ENCODE measurements at regions not wholly inside any gene's neighbourhood (a gene's known extent, or its start where the extent isn't known, plus 50 kb on each side); places are given as distances from the start of the nearest gene placed in this dataset.

DNA sequence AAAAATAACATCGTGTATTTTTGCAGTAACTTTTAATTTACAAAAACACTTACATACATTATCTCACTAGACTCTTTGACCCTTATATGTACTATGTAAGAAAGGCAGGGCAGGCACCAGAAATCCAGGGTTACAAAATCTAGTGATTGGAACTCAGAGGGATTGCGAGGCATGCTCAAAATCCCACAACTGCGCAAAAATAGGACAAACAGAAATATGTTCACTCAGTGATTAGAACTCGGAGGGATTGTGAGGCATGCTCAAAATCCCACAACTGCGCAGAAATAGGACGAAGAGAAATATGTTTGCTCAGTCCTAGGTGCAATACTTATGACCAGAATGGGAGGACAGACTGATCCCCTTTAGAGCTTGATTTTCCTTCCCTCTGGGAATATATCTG lies 79.2 kb upstream of the TGFBR2 start:
- H3K27me3 ChIP-seq = no peaks in the 10 kb centered on the region
- H3K4me3 ChIP-seq (replicated peaks in 1 of 3) = no peak overlapping the region
- H3K4me1 ChIP-seq = no peaks in the 10 kb centered on the region
- WGBS, 2 donors = 91 to 93% methylated on average over 6 of the region's 6 CpGs
- TF ChIP-seq POLR2A (IDR thresholded peaks at IDR 0.05) = no peak
- TF ChIP-seq, protein P1, sequence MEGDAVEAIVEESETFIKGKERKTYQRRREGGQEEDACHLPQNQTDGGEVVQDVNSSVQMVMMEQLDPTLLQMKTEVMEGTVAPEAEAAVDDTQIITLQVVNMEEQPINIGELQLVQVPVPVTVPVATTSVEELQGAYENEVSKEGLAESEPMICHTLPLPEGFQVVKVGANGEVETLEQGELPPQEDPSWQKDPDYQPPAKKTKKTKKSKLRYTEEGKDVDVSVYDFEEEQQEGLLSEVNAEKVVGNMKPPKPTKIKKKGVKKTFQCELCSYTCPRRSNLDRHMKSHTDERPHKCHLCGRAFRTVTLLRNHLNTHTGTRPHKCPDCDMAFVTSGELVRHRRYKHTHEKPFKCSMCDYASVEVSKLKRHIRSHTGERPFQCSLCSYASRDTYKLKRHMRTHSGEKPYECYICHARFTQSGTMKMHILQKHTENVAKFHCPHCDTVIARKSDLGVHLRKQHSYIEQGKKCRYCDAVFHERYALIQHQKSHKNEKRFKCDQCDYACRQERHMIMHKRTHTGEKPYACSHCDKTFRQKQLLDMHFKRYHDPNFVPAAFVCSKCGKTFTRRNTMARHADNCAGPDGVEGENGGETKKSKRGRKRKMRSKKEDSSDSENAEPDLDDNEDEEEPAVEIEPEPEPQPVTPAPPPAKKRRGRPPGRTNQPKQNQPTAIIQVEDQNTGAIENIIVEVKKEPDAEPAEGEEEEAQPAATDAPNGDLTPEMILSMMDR (IDR thresholded peaks at IDR 0.05) = no peak
- no peaks in the 10 kb centered on the region for H3K9me3 ChIP-seq
- H3K27ac ChIP-seq = peak overlapping the region; percentile 11 to 71 (median 20)
- no peaks in the 10 kb centered on the region for H3K36me3 ChIP-seq
- no peak for DNase-seq
- intact Hi-C loops (cut with DNase I) = no loop called here

GRCh38 chr3:30527720-30528119 lies 78.7 kb upstream of the TGFBR2 start:
- Histone ChIP-seq H3K4me1 (no peaks in the 10 kb centered on the region), H3K4me3 (replicated peaks in 1 of 3) (no peak overlapping the region), H3K36me3 (no peaks in the 10 kb centered on the region), H3K27me3 (no peaks in the 10 kb centered on the region), H3K9me3 (no peaks in the 10 kb centered on the region), H3K27ac (peak overlapping the region in 2 of 3 donors; percentile 20 to 71)
- peak in 1 of 2 donors; percentile 16 for TF ChIP-seq POLR2A (IDR thresholded peaks at IDR 0.05)
- TF ChIP-seq, protein P1 (IDR thresholded peaks at IDR 0.05) = no peak
- no peak for DNase-seq
- 63 to 70% methylated on average over 3 of the region's 3 CpGs for WGBS, 2 donors
- intact Hi-C loops (cut with DNase I) = no loop called here

DNA sequence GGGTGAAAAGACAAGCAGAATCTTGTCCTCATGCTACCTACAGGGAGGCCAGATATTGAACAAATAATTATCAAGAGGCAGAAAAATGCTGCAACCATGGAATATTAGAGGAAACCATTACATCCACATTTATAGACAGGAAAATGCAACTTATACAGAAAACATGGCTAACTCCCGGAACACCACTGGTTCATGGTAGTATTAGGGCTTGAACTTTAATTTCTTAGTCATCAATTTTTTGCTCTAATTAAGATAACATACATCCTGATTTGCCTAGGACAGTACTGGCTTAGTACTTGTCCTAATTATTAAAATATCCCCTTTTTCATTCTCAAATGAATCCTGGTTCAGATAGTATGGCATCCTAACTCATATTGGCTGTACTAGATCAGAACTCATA lies 76.3 kb upstream of the TGFBR2 start:
- H3K9me3 ChIP-seq = no peaks in the 10 kb centered on the region
- 91 to 96% methylated on average over 1 of the region's 1 CpG for whole genome bisulfite sequencing, 2 donors
- no peak overlapping the region for H3K27ac ChIP-seq
- no peak for TF ChIP-seq POLR2A (IDR thresholded peaks at IDR 0.05)
- H3K4me1 ChIP-seq = no peaks in the 10 kb centered on the region
- DNase-seq = no peak
- no peaks in the 10 kb centered on the region for H3K36me3 ChIP-seq
- intact Hi-C loops (cut with DNase I) = no loop called here
- no peak overlapping the region for H3K4me3 ChIP-seq (replicated peaks in 1 of 3)
- H3K27me3 ChIP-seq = no peaks in the 10 kb centered on the region

- H3K9me3 ChIP-seq = no peaks in the 10 kb centered on the region
- 95 to 96% methylated on average over 3 of the region's 3 CpGs for WGBS, 2 donors
- TF ChIP-seq, protein P1 (IDR thresholded peaks at IDR 0.05) = no peak
- no peak for TF ChIP-seq POLR2A (IDR thresholded peaks at IDR 0.05)
- no peaks in the 10 kb centered on the region for H3K27me3 ChIP-seq
- H3K4me1 ChIP-seq = no peaks in the 10 kb centered on the region
- intact Hi-C loops (cut with DNase I) = no loop called here
- no peak overlapping the region for H3K27ac ChIP-seq
- H3K36me3 ChIP-seq = no peaks in the 10 kb centered on the region
- no peak for DNase-seq
- H3K4me3 ChIP-seq (replicated peaks in 1 of 3) = no peak overlapping the region
These were observed 75.3 kb upstream of the TGFBR2 start for GRCh38 chr3:30531017-30531570.

- H3K27me3 ChIP-seq = no peaks in the 10 kb centered on the region
- H3K4me3 ChIP-seq (replicated peaks in 1 of 3) = no peak overlapping the region
- WGBS, 2 donors = 66 to 79% methylated on average over 1 of the region's 1 CpG
- H3K36me3 ChIP-seq = no peaks in the 10 kb centered on the region
- no peaks in the 10 kb centered on the region for H3K9me3 ChIP-seq
- DNase-seq = no peak
- H3K27ac ChIP-seq = no peak overlapping the region
- H3K4me1 ChIP-seq = peaks cover 0 to 4% of the 10 kb centered on the region in 2 donors
- intact Hi-C loops (cut with DNase I) = no loop called here
- TF ChIP-seq POLR2A (IDR thresholded peaks at IDR 0.05) = no peak
- TF ChIP-seq, protein P1 (IDR thresholded peaks at IDR 0.05) = no peak
These were observed 70.9 kb upstream of the TGFBR2 start for GRCh38 chr3:30535525-30535924.
